Suprapubic skin (tissue), 4 donors: ENCODE measurements at regions not wholly inside any gene's neighbourhood (a gene's known extent, or its start where the extent isn't known, plus 50 kb on each side); places are given as distances from the start of the nearest gene placed in this dataset.

Experiments
- DNase-seq, 2 donors: peaks; one replicate each; pipeline ENCODE4 v3.0.0-alpha.2; 2019; ENCODE audit warnings: low spot score in 2 of 2
- H3K27ac ChIP-seq: fragments of 200-600 bp; sonication (generic); one replicate; pipeline ENCODE4 v1.5.1; 2019
- H3K27me3 ChIP-seq: fragments of 200-600 bp; sonication (generic); one replicate; pipeline ENCODE4 v1.5.1; 2019
- H3K36me3 ChIP-seq: fragments of 200-600 bp; sonication (generic); one replicate; pipeline ENCODE4 v1.5.1; 2019
- H3K4me1 ChIP-seq: fragments of 200-600 bp; sonication (generic); one replicate; pipeline ENCODE4 v1.5.1; 2019
- H3K4me3 ChIP-seq: fragments of 200-600 bp; sonication (generic); one replicate; pipeline ENCODE4 v1.5.1; 2019; ENCODE audit warnings: mild to moderate bottlenecking
- H3K9me3 ChIP-seq: fragments of 200-600 bp; sonication (generic); one replicate; pipeline ENCODE4 v1.5.1; 2019
- CTCF ChIP-seq, 2 donors: fragments of 200-600 bp in 1 of 2; fragments of 450-650 bp in 1 of 2; sonication (generic) in 1 of 2; IDR thresholded peaks; one replicate each; pipeline ENCODE4 v1.5.1; 2016 to 2019; ENCODE audit warnings: antibody characterized with exemption in 2 of 2, mild to moderate bottlenecking in 1 of 2, moderate library complexity in 1 of 2
- EP300 ChIP-seq: sonication (generic); formaldehyde crosslinking; IDR thresholded peaks from one replicate; pipeline ENCODE4 v1.6.1; 2017; ENCODE audit warnings: antibody characterized with exemption
- POLR2A ChIP-seq, 2 donors: fragments of 450-650 bp; IDR thresholded peaks; one replicate each; pipeline ENCODE4 v1.6.1; 2017; ENCODE audit warnings: antibody characterized with exemption in 2 of 2, mild to moderate bottlenecking in 2 of 2, moderate library complexity in 2 of 2
- POLR2AphosphoS5 ChIP-seq, 3 donors: sonication (generic); formaldehyde crosslinking; IDR thresholded peaks; one replicate each; pipeline ENCODE4 v1.6.1; 2017; ENCODE audit warnings: antibody characterized with exemption in 3 of 3
- WGBS: methylation state at CpG from one replicate; pipeline ENCODE4 v1.1.5; 2018; 5-methylcytosine and 5-hydroxymethylcytosine counted together

GRCh38 chr6:10071631-10072220 lies 343.1 kb downstream of the TFAP2A start:
- Histone ChIP-seq H3K27ac (no peak overlapping the region), H3K4me1 (no peaks in the 10 kb centered on the region), H3K9me3 (no peaks in the 10 kb centered on the region), H3K36me3 (no peaks in the 10 kb centered on the region), H3K27me3 (no peaks in the 10 kb centered on the region), H3K4me3 (no peak overlapping the region)
- WGBS: 72% methylated on average over 5 of the region's 5 CpGs
- no peak for DNase-seq
- TF ChIP-seq EP300 (no peak), POLR2AphosphoS5 (IDR thresholded peaks at IDR 0.05) (no peak), CTCF (IDR thresholded peaks at IDR 0.05) (no peak), POLR2A (IDR thresholded peaks at IDR 0.05) (no peak)

GRCh38 chr6:10060004-10060403 lies 354.9 kb downstream of the TFAP2A start:
- Histone ChIP-seq H3K27me3 (peaks cover 3% of the 10 kb centered on the region), H3K36me3 (no peaks in the 10 kb centered on the region), H3K4me1 (no peaks in the 10 kb centered on the region), H3K9me3 (no peaks in the 10 kb centered on the region), H3K27ac (no peak overlapping the region), H3K4me3 (no peak overlapping the region)
- no peak for DNase-seq
- 77% methylated on average over 2 of the region's 2 CpGs for WGBS
- no peak for TF ChIP-seq POLR2A (IDR thresholded peaks at IDR 0.05)
- no peak for TF ChIP-seq POLR2AphosphoS5 (IDR thresholded peaks at IDR 0.05)
- no peak for TF ChIP-seq EP300
- TF ChIP-seq CTCF (IDR thresholded peaks at IDR 0.05): no peak

GRCh38 chr6:10054672-10055071 lies 360.2 kb downstream of the TFAP2A start:
- Histone ChIP-seq H3K27ac (no peak overlapping the region), H3K9me3 (peaks cover 7% of the 10 kb centered on the region), H3K27me3 (peaks cover 3% of the 10 kb centered on the region), H3K4me3 (no peak overlapping the region), H3K4me1 (no peaks in the 10 kb centered on the region), H3K36me3 (no peaks in the 10 kb centered on the region)
- DNase-seq: no peak
- TF ChIP-seq POLR2AphosphoS5 (IDR thresholded peaks at IDR 0.05): no peak

- H3K36me3 ChIP-seq: no peaks in the 10 kb centered on the region
- H3K27ac ChIP-seq: no peak overlapping the region
- no peaks in the 10 kb centered on the region for H3K27me3 ChIP-seq
- peaks cover 7% of the 10 kb centered on the region for H3K9me3 ChIP-seq
- TF ChIP-seq CTCF (IDR thresholded peaks at IDR 0.05) (no peak), POLR2AphosphoS5 (IDR thresholded peaks at IDR 0.05) (no peak), POLR2A (IDR thresholded peaks at IDR 0.05) (no peak), EP300 (no peak)
- H3K4me3 ChIP-seq: no peak overlapping the region
- no peak for DNase-seq
- no peaks in the 10 kb centered on the region for H3K4me1 ChIP-seq
These were observed 363.6 kb downstream of the TFAP2A start for GRCh38 chr6:10051283-10051682.

- H3K9me3 ChIP-seq: peaks cover 7% of the 10 kb centered on the region
- no peaks in the 10 kb centered on the region for H3K27me3 ChIP-seq
- no peak for TF ChIP-seq CTCF (IDR thresholded peaks at IDR 0.05)
- no peak for TF ChIP-seq EP300
- TF ChIP-seq POLR2AphosphoS5 (IDR thresholded peaks at IDR 0.05): no peak
- H3K4me3 ChIP-seq: no peak overlapping the region
- WGBS: 51% methylated on average over 6 of the region's 6 CpGs
- H3K27ac ChIP-seq: no peak overlapping the region
- no peaks in the 10 kb centered on the region for H3K36me3 ChIP-seq
- DNase-seq: no peak
- H3K4me1 ChIP-seq: no peaks in the 10 kb centered on the region
These were observed 366.2 kb downstream of the TFAP2A start for GRCh38 chr6:10048370-10049297.
